ENCODE measurements at regions not wholly inside any gene's neighbourhood (a gene's known extent, or its start where the extent isn't known, plus 50 kb on each side); places are given as distances from the start of the nearest gene placed in this dataset.

- no peak for TF ChIP-seq ZNF462 (CRISPR knock-in tag; IDR thresholded peaks at IDR 0.05)
Measured at GRCh38 chr3:180543877-180544276, 58.1 kb upstream of the TTC14 start (continued).

GRCh38 chr3:180546863-180547262 lies 55.1 kb upstream of the TTC14 start:
- H3K4me3 Mint-ChIP-seq, result no peak overlapping the region
- Histone ChIP-seq H3K9me2 (ENCODE audit: insufficient read depth) (no peaks in the 10 kb centered on the region), H3K27me3 (ENCODE audit: insufficient read depth) (no peaks in the 10 kb centered on the region), H2AFZ (no peak overlapping the region), H3K36me3 (ENCODE audit: insufficient read depth) (no peaks in the 10 kb centered on the region), H3K4me1 (ENCODE audit: insufficient read depth) (no peaks in the 10 kb centered on the region), H3K27ac (ENCODE audit: low read depth) (no peak overlapping the region), H3K79me2 (replicated peaks; ENCODE audit: insufficient read depth) (no peaks in the 10 kb centered on the region), H3K4me3 (no peak overlapping the region), H3F3A (replicated peaks; ENCODE audit: low read depth) (no peaks in the 10 kb centered on the region), H3K4me2 (no peak overlapping the region), H4K20me1 (replicated peaks; ENCODE audit: insufficient read depth) (no peaks in the 10 kb centered on the region)
- no peaks in the 10 kb centered on the region for H3K36me3 Mint-ChIP-seq (ENCODE audit: low read depth)
- H3K4me1 Mint-ChIP-seq, result no peaks in the 10 kb centered on the region
- no peak for ATAC-seq
- DNase-seq (ENCODE audit: low spot score), result no peak
- no peak overlapping the region for H3K27ac Mint-ChIP-seq
- no peaks in the 10 kb centered on the region for H3K9me3 Mint-ChIP-seq
- H3K27me3 Mint-ChIP-seq (ENCODE audit: insufficient read depth, low read depth, poor library complexity), result no peaks in the 10 kb centered on the region
- TF ChIP-seq CTCF (conservative IDR thresholded peaks at IDR 0.05; ENCODE audit: low read depth in 2 of 2) (no peak), POLR2AphosphoS5 (IDR thresholded peaks at IDR 0.05; ENCODE audit: low read depth) (no peak), STAT1 (IDR thresholded peaks at IDR 0.05; ENCODE audit: unreplicated experiment) (no peak)

All from GM23338 (cell line).